ENCODE measurements at regions not wholly inside any gene's neighbourhood (a gene's known extent, or its start where the extent isn't known, plus 50 kb on each side); places are given as distances from the start of the nearest gene placed in this dataset.

DNA sequence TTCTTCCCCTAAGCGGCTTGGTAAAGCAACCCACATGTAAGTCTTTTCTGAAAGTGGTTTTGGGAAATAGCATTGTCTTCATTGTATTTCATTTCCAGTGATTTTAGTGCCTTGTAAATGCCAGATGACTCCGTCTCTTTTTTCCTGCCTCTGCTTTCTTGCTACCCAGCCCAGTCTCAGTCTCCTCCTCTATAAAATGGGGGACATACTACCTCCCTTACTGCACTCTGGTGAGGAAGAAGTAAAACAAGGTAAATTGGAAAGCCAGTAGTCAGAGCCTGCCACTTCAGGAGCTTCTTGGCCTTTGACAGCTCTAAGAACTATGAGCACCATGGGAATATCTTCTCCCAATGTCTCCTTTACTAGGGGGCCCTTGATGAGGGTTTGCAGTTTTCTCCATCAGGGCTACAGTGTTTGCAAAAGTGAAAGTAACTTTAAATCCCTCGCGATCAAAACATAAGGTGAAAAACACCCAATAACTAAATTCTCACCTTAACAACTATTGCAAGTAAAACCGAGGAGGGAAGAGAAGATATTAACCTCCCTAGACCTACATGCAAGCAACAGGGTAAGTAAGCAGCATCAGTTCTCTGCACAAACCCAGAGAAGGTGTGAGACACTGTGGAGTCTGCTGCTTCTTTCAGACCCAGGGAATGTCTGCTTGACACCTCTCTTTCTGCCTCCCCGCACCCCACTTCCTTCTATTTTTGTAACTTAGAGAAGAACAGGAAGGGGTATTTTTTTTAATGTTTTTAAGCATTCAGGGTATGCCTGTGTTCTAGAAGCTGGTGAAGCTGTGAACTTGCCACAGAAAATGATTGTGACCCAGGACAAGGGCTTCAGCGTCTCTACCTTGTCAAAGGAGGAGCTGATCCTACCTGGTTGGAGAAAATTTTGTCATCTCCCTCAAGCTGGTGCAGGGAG is 159.1 kb upstream of the EOMES start:
- H3K4me2 ChIP-seq (ENCODE audit: insufficient read depth, low read length): peak overlapping the region; percentile 83
- peak; percentile 62 for DNase-seq
- H3K79me2 ChIP-seq (ENCODE audit: insufficient read depth, low read length): no peaks in the 10 kb centered on the region
- no peaks in the 10 kb centered on the region for H3K36me3 ChIP-seq (ENCODE audit: insufficient read depth, low read length)
- no peaks in the 10 kb centered on the region for H3K9me3 ChIP-seq (ENCODE audit: insufficient read depth, low read length, severe bottlenecking)
- TF ChIP-seq CTCF (IDR thresholded peaks at IDR 0.05; ENCODE audit: borderline replicate concordance, extremely low read depth, low read length, poor library complexity, severe bottlenecking): no peak
- peak overlapping the region; percentile 12 to 59; a peak in 3 of 4 replicates for H3K4me3 ChIP-seq (ENCODE audit: low read depth in 1 of 2, low read length in 2 of 2)
- H3K27me3 ChIP-seq (ENCODE audit: insufficient read depth, low read length, poor library complexity): no peaks in the 10 kb centered on the region
- peak overlapping the region; percentile 85 for H3K27ac ChIP-seq (ENCODE audit: low read length)
- peak overlapping the region; percentile 54 for H3K9ac ChIP-seq (ENCODE audit: low read depth, low read length)
- peak overlapping the region; percentile 92 for H2AFZ ChIP-seq (ENCODE audit: low read depth, low read length)
- ATAC-seq (ENCODE audit: insufficient read depth, low read depth): peak; percentile 67
- peaks cover 53% of the 10 kb centered on the region for H3K4me1 ChIP-seq (ENCODE audit: insufficient read depth, low read length)
- no peaks in the 10 kb centered on the region for H4K20me1 ChIP-seq (ENCODE audit: insufficient read depth, low read length)

DNA sequence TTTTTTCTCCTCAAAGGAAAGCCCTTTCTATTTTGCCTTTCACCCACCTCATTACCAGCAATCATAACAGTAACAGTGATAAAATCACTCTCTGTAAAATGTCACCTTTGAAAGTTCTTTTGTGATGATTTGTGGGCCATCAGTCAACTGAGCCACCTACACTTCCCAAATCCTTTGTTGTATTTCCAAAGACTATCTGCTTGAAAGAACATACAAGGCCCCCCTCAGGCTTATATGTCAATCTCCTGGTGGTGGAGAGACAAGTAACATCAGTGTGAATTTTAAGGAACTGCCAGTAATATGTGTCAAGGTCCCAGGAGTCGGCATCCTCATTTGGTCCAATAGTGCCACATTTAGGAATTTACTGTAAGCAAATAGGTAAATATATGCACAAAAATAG is 161.1 kb upstream of the EOMES start:
- no peak for TF ChIP-seq EZH2 (IDR thresholded peaks at IDR 0.05; ENCODE audit: borderline replicate concordance, low read depth, low read length, severe bottlenecking)
- no peak for TF ChIP-seq CTCF (IDR thresholded peaks at IDR 0.05; ENCODE audit: borderline replicate concordance, extremely low read depth, low read length, poor library complexity, severe bottlenecking)
- ATAC-seq (ENCODE audit: insufficient read depth, low read depth): no peak

GRCh38 chr3:27885641-27886040 is 163.5 kb upstream of the EOMES start:
- no peaks in the 10 kb centered on the region for H3K79me2 ChIP-seq (ENCODE audit: insufficient read depth, low read length)
- H3K36me3 ChIP-seq (ENCODE audit: insufficient read depth, low read length): no peaks in the 10 kb centered on the region
- H2AFZ ChIP-seq (ENCODE audit: low read depth, low read length): no peak overlapping the region
- H3K9me3 ChIP-seq (ENCODE audit: insufficient read depth, low read length, severe bottlenecking): no peaks in the 10 kb centered on the region
- no peaks in the 10 kb centered on the region for H3K27me3 ChIP-seq (ENCODE audit: insufficient read depth, low read length, poor library complexity)
- H3K4me3 ChIP-seq (ENCODE audit: low read depth in 1 of 2, low read length in 2 of 2): no peak overlapping the region
- H3K4me2 ChIP-seq (ENCODE audit: insufficient read depth, low read length): no peak overlapping the region
- no peak for DNase-seq
- no peaks in the 10 kb centered on the region for H4K20me1 ChIP-seq (ENCODE audit: insufficient read depth, low read length)
- TF ChIP-seq CTCF (IDR thresholded peaks at IDR 0.05; ENCODE audit: borderline replicate concordance, extremely low read depth, low read length, poor library complexity, severe bottlenecking): no peak
- TF ChIP-seq EZH2 (IDR thresholded peaks at IDR 0.05; ENCODE audit: borderline replicate concordance, low read depth, low read length, severe bottlenecking): no peak
- peaks cover 27% of the 10 kb centered on the region for H3K4me1 ChIP-seq (ENCODE audit: insufficient read depth, low read length)
- H3K27ac ChIP-seq (ENCODE audit: low read length): no peak overlapping the region
- ATAC-seq (ENCODE audit: insufficient read depth, low read depth): no peak
- no peak overlapping the region for H3K9ac ChIP-seq (ENCODE audit: low read depth, low read length)

More for the DNA sequence above, 161.1 kb upstream of the EOMES start:
- Histone ChIP-seq H3K79me2 (ENCODE audit: insufficient read depth, low read length) (no peaks in the 10 kb centered on the region), H2AFZ (ENCODE audit: low read depth, low read length) (peak overlapping the region; percentile 26; the same call in 1 of the 2 replicates), H4K20me1 (ENCODE audit: insufficient read depth, low read length) (no peaks in the 10 kb centered on the region), H3K4me3 (ENCODE audit: low read depth in 1 of 2, low read length in 2 of 2) (no peak overlapping the region), H3K9ac (ENCODE audit: low read depth, low read length) (no peak overlapping the region), H3K27ac (ENCODE audit: low read length) (no peak overlapping the region), H3K36me3 (ENCODE audit: insufficient read depth, low read length) (no peaks in the 10 kb centered on the region), H3K4me2 (ENCODE audit: insufficient read depth, low read length) (no peak overlapping the region), H3K4me1 (ENCODE audit: insufficient read depth, low read length) (peaks cover 37% of the 10 kb centered on the region), H3K9me3 (ENCODE audit: insufficient read depth, low read length, severe bottlenecking) (no peaks in the 10 kb centered on the region), H3K27me3 (ENCODE audit: insufficient read depth, low read length, poor library complexity) (no peaks in the 10 kb centered on the region)
- no peak for DNase-seq

All from DND-41 (cell line).